DMS153 treated with DMSO at 0.1 percent for 48 hours (cell line): ENCODE measurements at regions not wholly inside any gene's neighbourhood (a gene's known extent, or its start where the extent isn't known, plus 50 kb on each side); places are given as distances from the start of the nearest gene placed in this dataset.

Experiments used
- DNase-seq: peaks from one replicate; lab custom pipeline; 2025; ENCODE audit not compliant: unreplicated experiment; lab: John Stamatoyannopoulos, UW

DNA sequence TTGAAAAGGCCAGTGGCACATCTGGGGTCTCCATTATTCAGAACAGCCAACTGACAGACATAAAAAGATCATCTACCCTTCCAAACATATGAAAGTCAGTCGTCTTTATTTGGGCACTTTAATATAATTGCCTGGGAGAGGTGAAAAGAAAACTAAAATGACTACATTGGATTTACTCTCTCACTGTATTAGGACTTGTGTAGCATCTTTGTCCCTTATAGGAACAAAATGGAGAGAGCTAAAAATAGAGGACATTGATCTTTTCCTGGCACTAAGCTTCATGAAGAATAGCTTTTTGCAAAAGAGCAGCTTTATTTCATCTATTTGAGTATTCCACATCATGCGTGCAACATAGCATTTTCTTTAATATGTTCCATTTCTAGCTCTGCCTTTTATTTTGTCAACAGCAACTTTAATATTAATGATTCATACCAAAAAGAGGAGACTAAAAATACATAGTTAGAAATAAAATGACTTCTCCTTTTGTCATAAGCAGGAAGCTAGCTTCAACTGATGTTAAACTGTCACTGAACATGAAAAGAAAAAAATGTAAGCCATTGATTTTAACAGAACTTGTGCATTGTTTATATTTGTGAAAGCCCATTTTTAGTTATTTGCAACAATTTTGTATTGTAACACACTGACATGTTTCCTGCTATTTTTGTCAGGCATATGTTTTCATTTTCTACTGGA, 254.6 kb downstream of the SEC23A start:
- DNase-seq: no peak

DNA sequence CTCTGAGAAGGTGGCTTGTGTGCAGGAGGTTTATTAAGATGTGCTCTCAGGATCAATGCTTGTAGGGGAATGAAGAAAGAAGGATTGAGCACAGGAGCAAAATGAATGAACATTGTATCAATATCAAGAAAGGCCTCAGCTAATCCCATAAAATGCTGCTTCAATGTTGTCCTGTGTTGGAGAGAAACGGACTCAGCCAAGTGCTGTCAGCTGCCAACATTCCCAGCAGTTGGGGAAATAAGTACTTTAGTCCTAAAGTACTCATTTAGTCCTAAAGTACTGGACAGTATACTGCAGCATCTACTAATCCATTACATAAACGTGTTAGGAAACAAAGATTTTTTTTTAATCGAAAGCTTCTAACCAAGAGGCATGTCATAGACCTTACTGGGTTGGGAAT, 255.9 kb downstream of the SEC23A start:
- DNase-seq: no peak

DNA sequence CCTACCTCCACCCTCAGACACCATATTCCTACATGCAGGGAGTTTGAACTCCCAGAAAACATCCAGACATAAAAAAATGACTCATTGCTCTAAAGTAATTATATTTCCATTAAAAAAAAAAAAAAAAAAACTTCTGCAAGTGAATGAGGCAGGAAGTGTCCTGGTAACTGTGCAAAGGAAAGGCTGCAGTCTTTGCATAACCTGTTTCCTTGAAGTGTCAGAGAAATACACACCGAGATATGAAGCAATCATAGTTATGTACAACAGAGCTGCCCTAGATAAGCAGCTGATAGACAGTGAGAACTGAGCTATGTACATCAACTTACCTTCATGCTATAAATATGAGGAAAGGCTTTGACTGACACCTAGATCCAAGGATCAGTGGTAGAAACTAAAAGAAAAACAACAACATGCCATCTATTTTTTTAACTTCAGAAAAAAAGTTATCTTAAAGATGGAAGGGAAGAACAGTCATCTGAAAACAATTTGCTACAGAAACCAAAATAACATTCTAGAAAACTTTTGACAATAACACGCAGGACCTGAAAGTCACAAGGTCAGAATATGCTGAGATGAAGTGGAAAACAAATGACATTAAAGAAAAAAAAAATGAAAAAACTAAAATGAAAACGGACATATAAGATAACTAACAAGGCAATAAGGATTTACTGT, 263.2 kb downstream of the SEC23A start:
- DNase-seq: no peak

DNA sequence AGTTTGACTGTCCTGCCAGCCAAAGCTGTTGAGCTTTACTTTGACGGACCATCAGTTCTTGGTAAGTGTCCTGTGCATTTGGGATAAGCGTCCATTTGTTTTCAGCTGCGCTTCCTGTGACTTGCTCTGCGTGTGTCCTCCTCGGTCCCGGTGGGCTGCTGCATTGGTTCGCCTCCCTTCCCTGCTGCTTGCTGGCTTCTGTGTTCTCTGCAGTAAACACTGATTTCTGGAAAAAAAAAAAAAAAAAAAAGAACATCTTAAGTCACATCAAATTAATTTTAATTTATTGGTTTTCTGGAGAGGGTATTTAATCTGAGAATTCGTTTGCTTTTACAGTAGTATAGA, 264.1 kb downstream of the SEC23A start:
- no peak for DNase-seq

DNA sequence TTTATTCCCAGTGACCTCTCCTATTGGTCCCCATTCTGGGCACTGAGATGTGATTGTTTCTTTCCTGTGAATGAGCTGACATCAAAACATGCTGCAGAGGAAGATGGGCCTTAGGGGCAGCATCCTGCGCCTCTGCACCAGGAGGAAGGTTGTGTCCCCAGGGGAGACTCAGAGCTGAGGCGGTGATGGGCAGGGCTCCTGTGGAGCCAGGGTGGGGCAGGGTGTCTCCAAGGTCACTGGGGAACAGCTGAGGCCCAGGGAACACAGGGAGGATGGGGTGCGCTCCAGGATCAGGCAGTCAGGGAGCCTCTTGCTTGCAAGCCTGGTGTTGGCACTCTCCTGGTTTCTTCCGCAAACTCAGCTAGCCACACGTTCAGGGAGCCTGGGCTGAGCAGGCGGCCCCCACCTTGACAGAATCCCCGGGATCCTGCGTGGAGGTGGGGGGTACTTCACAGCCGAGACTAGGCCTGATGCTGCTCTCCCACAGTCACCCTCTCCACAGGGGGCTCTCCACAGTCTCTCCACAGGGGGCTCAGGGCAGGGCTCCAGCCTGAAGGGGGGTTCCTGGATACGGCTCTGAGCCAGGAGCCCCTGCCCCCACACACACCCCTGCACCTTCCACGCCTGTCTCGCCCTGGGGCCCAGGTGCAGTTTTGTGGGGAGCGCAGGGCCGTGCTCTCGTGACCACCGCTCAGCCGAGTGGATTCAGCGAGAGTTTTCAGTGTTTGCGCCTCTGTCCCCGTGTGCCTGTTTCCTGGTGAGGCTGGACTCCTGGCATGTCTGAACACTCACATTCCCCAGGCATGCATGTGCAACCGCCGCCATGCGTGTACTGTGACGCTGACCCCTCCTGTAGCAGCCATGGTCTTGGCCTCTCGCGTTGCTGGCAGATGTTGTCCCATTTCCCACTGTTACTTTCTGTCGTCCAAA, 264.7 kb downstream of the SEC23A start:
- DNase-seq: no peak

DNA sequence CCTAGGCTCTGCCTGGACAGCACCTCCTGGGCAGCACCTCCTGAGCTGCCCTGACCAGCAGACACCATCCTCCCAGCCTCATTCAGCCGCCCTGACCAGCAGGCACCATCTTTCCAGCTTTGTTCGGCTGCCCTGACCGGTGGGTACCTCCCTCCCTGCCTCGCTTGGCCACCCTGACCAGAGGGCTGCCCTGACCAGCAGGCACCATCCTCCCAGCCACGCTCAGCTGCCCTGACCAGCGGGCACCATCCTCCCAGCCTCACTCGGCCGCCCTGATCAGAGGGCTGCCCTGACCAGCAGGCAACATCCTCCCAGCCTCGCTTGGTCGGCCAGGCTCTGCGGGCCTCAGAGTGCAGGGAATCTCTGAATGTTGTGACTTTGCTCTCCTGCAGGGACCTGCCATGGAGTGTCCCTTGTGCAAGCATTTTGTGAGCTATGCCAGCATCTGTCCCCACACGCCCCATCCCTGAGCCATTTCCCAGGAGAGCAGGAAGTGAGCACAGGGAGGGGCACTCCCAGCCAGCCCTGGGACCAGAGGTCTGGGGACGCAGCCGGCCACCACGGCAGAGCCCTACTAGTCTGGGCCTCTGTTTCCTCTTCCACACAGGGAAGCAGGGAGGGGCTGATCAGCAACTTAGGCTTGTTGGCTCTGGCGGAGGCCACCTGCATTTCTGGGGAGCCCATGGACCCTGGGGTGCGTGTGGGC, 265.5 kb downstream of the SEC23A start:
- DNase-seq: no peak

DNA sequence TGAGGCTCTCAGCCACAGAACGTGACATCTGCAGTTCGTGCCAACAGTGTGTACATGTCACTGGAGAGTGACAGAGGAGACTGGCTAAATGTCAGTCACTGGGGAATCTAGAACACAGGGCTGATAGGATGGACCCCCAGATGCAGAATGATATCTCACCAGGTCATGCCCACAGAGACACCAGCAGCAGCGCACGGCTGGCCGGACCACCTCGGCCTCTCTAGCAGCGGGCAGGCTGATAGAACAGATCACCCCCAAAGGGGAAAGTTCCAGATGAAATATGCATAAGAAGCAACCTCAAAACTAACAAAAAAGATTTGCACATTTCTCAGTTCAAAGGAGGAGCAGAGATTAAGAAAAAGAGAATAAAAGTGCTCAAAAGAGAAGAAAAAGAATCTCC, 266.5 kb downstream of the SEC23A start:
- DNase-seq: no peak

DNA sequence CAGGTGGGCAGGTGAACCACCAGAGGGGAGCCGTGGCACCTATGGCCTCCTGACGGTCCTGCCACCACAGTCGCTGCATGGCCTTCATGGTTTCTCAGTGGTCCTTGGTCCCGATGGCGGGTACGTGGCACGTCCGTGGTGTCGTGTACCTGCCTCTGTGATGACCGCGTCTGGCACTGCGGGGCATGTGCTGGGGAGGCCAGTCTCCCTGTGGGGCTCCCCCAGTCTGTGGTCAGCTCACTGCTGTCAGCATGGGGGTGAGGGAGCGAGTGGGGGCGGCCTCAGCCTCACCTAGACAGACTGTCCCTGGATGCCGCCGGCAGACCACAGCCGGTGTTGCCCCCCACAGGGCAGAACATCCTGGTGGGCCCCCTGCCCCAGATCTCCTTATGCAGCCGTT, 267.2 kb downstream of the SEC23A start:
- DNase-seq: no peak

DNA sequence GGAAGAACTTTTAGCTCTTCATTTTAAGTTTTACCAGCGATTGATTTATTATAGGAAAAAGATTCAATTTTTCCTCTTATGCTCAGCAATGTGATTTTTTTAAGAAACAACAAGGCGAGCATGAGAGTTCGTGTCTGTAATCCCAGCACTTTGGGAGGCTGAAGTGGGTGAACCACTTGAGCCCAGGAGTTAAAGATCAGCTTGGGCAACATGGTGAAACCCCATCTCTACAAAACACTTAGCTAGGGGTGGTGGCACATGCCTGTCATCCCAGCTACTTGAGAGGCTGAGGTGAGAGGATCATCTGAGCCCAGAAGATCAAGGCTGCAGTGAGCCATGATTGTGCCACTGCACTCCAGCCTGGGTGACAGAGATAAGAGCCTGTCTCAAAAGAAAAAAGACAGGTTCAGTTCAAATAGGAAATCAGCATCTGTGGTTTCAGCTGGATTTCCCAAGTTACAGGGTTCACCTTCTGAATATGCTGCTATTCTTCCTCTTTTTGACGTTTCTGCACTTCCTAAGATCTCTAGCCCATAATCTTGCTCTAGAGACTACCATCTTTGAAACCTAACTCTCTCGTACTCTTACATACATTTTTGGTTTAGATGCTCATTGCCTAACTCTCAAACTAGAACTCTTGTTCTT, 274.7 kb downstream of the SEC23A start:
- DNase-seq: no peak

DNA sequence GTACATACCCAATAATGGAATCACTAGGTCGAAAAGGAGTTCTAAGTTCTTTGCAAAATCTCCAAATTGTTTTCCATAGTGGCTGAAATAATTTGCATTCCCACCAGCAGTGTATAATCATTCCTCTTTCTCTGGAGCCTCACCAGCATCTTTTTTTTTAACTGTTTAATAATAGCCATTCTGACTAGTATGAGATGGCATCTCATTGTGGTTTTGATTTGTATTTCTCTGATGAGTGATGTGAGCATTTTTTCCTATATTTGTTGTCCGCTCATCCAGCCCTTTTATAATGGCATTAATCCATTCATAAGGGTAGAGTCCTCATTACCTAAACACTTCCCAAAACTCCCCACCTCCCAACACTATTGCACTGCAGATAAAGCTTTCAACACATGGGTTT, 278.3 kb downstream of the SEC23A start:
- DNase-seq: no peak

DNA sequence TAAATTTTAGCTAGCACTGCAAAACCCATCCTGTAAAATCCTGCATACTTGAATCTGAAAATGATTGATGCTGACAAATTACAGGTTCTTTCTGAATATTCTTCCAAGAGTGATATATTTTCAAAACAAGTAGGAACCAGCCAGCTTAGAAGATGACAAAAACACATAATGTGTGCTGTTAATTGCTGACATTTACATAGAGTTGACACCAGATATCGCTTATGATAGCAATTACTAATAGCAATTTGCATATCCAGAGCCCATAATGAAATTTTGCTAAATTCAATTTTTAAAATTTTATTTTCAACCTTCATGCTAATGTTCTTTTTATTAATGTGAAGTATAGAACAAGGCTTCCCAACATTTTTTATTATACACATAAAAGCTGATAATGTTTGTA, 284.5 kb downstream of the SEC23A start:
- DNase-seq: no peak

DNA sequence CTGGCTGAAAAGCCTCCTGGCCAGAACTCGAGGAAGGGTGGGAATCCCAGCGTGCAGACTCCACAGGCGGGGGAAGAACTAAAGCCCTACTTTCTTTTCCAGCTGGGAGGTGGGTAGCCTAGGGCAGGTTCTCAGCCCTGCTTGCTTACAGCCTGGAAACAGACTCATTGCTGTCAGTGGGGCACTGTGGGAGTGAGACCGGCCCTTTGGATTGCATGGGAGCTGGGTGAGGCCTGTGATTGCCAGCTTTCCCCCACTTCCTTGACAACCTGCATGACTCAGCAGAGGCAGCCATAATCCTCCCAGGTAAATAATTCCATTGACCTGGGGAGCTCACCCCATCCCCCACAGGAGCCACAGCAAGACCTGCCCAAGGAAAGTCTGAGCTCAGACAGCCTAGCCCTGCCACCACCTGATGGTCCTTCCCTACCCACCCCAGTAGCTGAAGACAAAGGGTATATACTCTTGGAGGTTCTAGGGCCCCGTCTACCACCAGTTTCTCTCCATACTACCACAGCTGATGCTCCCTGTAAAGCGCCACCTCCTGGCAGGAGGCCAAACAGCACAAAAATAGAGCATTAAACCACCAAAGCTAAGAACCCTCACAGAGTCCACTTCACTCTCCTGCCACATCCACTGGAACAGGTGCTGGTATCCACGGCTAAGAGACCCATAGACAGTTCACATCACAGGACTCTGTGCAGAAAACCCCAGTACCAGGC, 294.1 kb downstream of the SEC23A start:
- no peak for DNase-seq

DNA sequence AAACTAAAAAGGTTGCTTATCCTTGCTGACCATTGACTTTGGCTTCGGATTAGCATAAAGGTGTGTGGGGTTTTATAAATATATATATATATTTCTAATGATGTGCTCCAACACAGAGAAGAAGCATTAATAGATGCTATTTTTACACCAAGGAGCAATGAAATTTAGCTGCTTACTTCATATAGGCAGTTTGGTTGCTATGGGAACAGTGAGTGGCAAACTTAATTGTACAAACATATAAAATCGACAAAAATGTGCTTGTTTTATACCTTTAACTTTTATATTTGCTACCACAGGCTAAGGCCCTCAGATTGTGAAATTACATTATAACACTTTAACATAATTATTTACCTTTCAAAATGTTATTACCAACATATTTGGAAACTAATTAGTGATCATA, 303.4 kb downstream of the SEC23A start:
- no peak for DNase-seq

DNA sequence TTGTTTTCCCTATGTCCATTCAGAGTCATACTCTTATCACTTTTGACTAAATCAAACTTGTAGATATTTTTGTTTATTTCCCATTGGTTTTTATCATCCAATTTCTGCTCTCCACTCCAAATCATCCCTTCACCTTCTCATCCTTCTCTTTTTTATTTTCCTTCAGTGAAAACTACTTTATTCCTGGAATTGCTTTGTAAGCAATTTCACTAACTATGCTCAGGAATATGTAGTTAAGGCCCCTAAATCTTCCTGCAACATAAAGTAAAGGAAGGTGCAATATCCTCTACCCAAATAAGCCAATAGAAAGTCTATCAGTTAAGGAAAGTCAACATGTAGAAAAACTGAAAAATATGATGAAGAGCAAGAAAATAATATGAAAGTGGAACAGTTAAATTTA, 308.4 kb downstream of the SEC23A start:
- DNase-seq: no peak

DNA sequence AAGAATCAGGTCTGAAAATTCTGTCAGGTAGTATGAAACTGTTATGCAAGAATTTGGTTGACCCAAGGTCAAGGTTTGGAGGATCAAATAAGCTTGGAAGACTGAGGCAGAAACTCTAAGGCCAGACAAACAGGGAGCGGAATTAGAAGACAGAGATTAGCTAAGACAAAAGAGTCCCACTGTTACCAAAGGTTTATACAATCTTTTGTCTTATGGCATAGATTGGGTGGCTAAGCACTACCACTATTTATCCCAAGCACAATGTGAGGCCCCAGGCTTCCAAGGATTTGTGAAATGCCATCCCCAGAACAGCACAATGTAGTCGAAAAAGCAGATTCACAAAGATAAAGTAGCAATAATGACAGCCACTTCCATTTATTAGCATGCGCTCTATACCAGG, 311.2 kb downstream of the SEC23A start:
- DNase-seq: no peak

DNA sequence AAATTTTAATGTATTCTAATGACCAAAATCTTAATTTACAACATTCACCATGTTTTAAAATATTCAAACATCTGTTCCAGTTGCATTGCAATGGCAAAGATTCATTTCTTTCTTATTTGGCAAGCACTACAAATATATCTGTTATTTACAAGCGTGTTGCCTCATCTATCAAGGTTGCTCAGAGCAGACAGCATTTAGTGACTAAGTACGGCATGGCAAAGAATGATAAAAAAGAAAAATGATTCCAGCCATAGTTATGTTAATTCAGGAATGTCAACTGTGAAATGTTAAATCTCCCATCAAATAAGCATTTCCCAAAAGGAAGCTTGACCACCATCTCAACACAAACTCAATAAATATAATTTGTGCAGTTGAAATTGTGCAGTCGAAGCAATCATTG, 312.1 kb downstream of the SEC23A start:
- DNase-seq: no peak

DNA sequence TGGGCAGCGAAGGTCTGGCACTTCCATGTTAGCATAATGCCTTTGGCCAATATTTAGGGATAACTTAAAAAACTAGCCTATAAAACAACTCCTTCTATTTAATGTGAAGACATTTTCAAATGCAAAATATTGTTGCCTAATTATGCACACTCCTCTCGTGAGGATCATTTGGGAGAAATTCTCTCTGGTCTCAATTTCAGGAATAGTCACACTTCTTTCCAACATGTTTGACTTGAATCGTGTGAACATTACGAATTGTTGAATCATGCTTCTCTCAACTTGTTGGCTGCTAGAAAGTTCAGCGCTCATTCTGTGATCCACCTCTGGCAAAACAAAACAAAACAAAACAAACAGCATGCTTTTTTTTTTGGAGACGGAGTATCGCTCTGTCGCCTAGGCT, 313.2 kb downstream of the SEC23A start:
- no peak for DNase-seq

DNA sequence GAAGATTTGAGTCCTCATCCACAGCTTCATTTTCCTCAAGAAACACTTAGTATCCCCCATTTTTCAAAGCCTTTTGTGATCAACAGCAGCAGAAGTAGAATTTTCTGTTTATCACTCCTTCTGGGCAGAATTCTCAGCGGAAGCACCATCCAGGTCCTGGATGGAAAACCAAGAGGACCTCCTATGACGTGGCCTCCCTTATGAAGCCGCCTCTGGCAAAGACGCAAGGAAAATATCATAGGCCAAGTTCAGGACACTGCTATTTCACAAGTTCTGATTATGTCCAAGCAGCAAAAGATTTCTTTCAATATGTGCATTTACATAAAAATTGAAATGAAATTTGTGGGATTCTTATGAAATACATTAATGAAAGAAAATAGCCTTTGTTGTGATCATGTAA, 315.0 kb downstream of the SEC23A start:
- no peak for DNase-seq

DNA sequence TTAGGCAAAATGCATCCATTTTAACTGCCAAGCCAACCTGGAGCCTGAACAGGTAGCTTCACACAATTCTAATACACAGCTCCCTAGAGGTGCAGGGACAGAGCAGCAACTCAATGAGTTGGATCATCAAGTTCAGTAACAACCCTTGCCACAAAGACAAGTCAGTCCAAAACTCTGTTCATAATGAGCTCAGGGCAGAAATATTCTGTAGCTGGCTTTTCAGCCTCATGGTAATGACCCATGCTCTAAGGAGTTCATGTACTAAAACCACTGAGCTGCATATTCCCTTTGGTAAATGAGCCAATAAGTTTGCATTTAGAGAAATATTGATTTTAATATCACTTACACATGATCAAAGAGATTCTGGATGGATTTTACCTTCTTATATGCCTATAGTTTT, 316.1 kb downstream of the SEC23A start:
- no peak for DNase-seq

DNA sequence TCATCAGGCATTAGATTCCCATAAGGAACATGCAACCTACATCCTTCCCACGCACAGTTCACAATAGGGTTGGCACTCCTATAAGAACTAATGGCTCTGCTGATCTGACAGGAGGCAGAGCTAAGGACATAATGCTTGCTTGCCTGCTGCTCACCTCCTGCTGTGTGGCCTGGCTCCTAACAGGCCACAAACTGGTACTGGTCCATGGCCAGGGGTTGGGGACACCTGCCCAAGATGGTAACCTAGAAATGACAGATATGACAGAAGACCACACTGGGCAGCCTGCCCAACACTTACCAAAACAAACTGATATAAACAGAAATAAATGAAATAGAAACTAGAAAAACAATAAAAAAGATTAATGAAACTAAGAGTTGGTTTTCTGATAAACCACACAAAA, 325.6 kb downstream of the SEC23A start:
- no peak for DNase-seq
